Activated B cell treated with CpG ODN at 0.5 μM for 24 hours (primary cell): ENCODE measurements at regions not wholly inside any gene's neighbourhood (a gene's known extent, or its start where the extent isn't known, plus 50 kb on each side); places are given as distances from the start of the nearest gene placed in this dataset.
A peak's percentile ranks its signal among the peaks of the same experiment; 100 is the strongest.

ENCODE experiments used
- ATAC-seq: fragments of 200-7000 bp; cut with Tn5 transposase; one replicate; pipeline ENCODE4 v1.10.0; 2021; ENCODE audit warnings: low read depth, mild to moderate bottlenecking, moderate library complexity
- CTCF ChIA-PET: fragments of 350-600 bp; sonication (Branson Sonifier 250); formaldehyde crosslinking; loops from one replicate; lab custom pipeline; 2021; ENCODE audit warnings: antibody characterized with exemption; lab: Charles Lee
- POLR2A ChIA-PET: fragments of 350-600 bp; sonication (Branson Sonifier 250); formaldehyde crosslinking; loops from one replicate; lab custom pipeline; 2021; ENCODE audit warnings: antibody characterized with exemption; lab: Charles Lee
- DNase-seq: peaks from one replicate; pipeline ENCODE4 v3.0.0; 2022
- H3K27ac Mint-ChIP-seq: one replicate; pipeline ENCODE4 v1.8.0; 2020; ENCODE audit warnings: mixed read lengths
- H3K27me3 Mint-ChIP-seq: one replicate; pipeline ENCODE4 v1.8.0; 2021; ENCODE audit warnings: mixed read lengths
- H3K36me3 Mint-ChIP-seq: one replicate; pipeline ENCODE4 v1.8.0; 2021; ENCODE audit warnings: low read depth, mixed read lengths
- H3K4me1 Mint-ChIP-seq: one replicate; pipeline ENCODE4 v1.8.0; 2021; ENCODE audit warnings: mixed read lengths
- H3K4me3 Mint-ChIP-seq: one replicate; pipeline ENCODE4 v1.8.0; 2020; ENCODE audit warnings: mild to moderate bottlenecking, mixed read lengths
- H3K9me3 Mint-ChIP-seq: one replicate; pipeline ENCODE4 v1.8.0; 2020; ENCODE audit warnings: mixed read lengths
- intact Hi-C: fragments of 100-400 bp; cut with micrococcal nuclease; formaldehyde crosslinking; loops from one replicate; pipeline ENCODE4 v1.15.1; 2024
- TF ChIP-seq, protein P1 (sequence below): fragments of 200-600 bp; IDR thresholded peaks from one replicate; pipeline ENCODE4 v1.8.0; 2022; ENCODE audit warnings: antibody characterized with exemption, mild to moderate bottlenecking

DNA sequence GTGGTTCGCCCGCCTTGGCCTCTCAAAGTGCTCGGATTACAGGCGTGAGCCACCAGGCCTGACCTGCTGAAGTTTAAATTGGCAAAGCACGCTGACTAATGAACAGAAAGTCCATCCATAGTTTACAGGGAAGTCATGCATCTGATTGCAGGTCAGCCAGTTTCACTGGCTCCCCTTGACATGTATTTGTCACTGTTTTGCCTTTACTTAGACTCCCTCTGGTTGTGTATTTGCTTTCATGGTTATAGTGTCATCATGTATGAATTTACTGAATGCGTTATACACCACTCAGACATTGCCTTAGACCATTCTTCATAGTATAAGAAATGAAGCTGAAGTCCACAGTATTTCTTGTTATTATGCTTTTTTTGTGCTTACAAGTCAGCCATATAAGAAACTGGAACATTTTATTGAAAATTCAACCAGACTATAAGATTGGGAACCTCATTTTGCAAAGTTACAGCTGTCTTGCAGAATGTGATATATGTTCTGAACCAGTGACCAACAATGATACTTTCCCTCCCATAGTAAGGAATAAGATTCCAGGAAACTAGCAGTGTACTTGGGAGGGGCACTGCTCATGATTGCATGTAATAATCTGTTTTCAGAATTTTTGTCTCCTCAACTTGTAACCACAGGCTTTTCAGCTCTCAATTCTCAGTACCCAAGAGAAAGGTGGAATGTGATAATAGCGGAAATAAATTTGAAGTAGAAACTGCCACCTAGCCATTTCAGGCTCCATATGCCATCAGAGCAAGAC, 51.9 kb upstream of the ATF7IP start:
- POLR2A ChIA-PET = no interaction called here
- ATAC-seq (no peak), DNase-seq (no peak)
- CTCF ChIA-PET = no interaction called here
- H3K27ac Mint-ChIP-seq = no peak overlapping the region
- no peaks in the 10 kb centered on the region for H3K27me3 Mint-ChIP-seq
- peaks cover 5% of the 10 kb centered on the region for H3K36me3 Mint-ChIP-seq
- H3K4me1 Mint-ChIP-seq = peaks cover 34% of the 10 kb centered on the region
- intact Hi-C loops = no loop called here
- TF ChIP-seq, protein P1, sequence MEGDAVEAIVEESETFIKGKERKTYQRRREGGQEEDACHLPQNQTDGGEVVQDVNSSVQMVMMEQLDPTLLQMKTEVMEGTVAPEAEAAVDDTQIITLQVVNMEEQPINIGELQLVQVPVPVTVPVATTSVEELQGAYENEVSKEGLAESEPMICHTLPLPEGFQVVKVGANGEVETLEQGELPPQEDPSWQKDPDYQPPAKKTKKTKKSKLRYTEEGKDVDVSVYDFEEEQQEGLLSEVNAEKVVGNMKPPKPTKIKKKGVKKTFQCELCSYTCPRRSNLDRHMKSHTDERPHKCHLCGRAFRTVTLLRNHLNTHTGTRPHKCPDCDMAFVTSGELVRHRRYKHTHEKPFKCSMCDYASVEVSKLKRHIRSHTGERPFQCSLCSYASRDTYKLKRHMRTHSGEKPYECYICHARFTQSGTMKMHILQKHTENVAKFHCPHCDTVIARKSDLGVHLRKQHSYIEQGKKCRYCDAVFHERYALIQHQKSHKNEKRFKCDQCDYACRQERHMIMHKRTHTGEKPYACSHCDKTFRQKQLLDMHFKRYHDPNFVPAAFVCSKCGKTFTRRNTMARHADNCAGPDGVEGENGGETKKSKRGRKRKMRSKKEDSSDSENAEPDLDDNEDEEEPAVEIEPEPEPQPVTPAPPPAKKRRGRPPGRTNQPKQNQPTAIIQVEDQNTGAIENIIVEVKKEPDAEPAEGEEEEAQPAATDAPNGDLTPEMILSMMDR = no peak
- peaks cover 6% of the 10 kb centered on the region for H3K9me3 Mint-ChIP-seq
- H3K4me3 Mint-ChIP-seq = no peak overlapping the region

DNA sequence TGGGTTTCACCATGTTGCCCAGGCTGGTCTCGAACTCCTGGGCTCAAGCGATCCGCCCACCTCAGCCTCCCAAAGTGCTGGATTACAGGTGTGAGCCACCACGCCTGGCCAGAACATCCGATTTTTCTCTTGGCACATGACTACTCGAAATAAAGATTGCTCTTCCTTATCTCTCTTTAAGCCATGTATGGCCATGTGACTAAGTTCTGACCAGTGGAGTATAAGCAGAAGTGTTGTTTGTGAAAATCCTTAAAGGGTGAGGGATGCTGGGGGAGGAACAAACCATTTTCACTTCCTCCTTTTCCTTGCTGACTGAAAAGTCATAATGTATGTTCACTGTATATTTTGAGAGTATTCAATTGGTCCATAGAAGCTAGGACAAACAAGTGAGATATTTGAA, 50.7 kb upstream of the ATF7IP start:
- ChIA-PET CTCF (no interaction called here), POLR2A (interaction anchor here (1.0 to 1.7 kb wide), 3 partner anchors 31 to 51 kb away, joined by 3 to 10 read pairs (median 7); partner anchors contain the start of gene ATF7IP)
- H3K27ac Mint-ChIP-seq = peak overlapping the region; percentile 71
- H3K27me3 Mint-ChIP-seq = no peaks in the 10 kb centered on the region
- H3K4me1 Mint-ChIP-seq = peaks cover 31% of the 10 kb centered on the region
- intact Hi-C loops = no loop called here
- H3K36me3 Mint-ChIP-seq = peaks cover 5% of the 10 kb centered on the region
- peaks cover 6% of the 10 kb centered on the region for H3K9me3 Mint-ChIP-seq
- ATAC-seq (peak; percentile 69), DNase-seq (no peak)
- TF ChIP-seq, protein P1 = no peak
- peak overlapping the region; percentile 56 for H3K4me3 Mint-ChIP-seq

DNA sequence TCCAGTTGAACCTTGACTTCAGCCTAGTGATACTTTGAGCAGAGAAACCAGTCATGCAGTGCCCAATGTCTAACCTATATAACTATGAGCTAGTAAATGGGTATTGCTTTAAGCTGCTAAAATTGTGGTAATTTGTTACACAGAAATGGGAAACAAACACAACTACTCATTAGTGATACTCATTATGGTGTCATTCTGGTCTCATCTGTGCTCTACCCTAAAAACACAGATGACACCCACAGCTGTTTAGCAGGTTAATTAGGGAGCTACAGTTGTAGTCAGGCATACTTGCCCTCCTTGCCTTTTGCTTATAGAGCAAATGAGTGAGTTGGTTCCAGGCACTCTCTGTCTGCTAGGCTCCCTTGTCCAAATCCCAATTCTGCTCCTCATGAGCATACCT, 50.0 kb upstream of the ATF7IP start:
- H3K36me3 Mint-ChIP-seq = peaks cover 5% of the 10 kb centered on the region
- CTCF ChIA-PET = no interaction called here
- POLR2A ChIA-PET = interaction anchor here (0.7 to 1.7 kb wide), 4 partner anchors 31 to 50 kb away, joined by 3 to 10 read pairs (median 5); partner anchors contain the start of gene ATF7IP
- H3K27ac Mint-ChIP-seq = no peak overlapping the region
- intact Hi-C loops = no loop called here
- no peaks in the 10 kb centered on the region for H3K27me3 Mint-ChIP-seq
- H3K4me3 Mint-ChIP-seq = no peak overlapping the region
- TF ChIP-seq, protein P1 = no peak
- DNase-seq (no peak), ATAC-seq (no peak)
- peaks cover 6% of the 10 kb centered on the region for H3K9me3 Mint-ChIP-seq
- H3K4me1 Mint-ChIP-seq = peaks cover 26% of the 10 kb centered on the region
